ENCODE measurements at regions not wholly inside any gene's neighbourhood (a gene's known extent, or its start where the extent isn't known, plus 50 kb on each side); places are given as distances from the start of the nearest gene placed in this dataset.
A peak's percentile ranks its signal among the peaks of the same experiment; 100 is the strongest.

GRCh38 chr2:156891609-156892008 is 365.9 kb upstream of the GALNT5 start:
- H3K4me3 ChIP-seq (ENCODE audit: extremely low read depth, insufficient read depth, low read length, poor library complexity, severe bottlenecking), result no peak overlapping the region
- whole genome bisulfite sequencing, 2 experiments (ENCODE audit: insufficient coverage in 2 of 2), result no CpG with 5 or more reads among the region's 1 CpG
- H3K4me1 ChIP-seq (ENCODE audit: control insufficient read depth, insufficient read depth, low read length, poor library complexity, severe bottlenecking), result no peaks in the 10 kb centered on the region
- H3K9me3 ChIP-seq (ENCODE audit: control insufficient read depth, low read length), result no peaks in the 10 kb centered on the region
- no peak overlapping the region for H3K27ac ChIP-seq (ENCODE audit: low read depth, low read length, severe bottlenecking)
- no peaks in the 10 kb centered on the region for H3K36me3 ChIP-seq (ENCODE audit: control insufficient read depth, insufficient read depth, low read length)

DNA sequence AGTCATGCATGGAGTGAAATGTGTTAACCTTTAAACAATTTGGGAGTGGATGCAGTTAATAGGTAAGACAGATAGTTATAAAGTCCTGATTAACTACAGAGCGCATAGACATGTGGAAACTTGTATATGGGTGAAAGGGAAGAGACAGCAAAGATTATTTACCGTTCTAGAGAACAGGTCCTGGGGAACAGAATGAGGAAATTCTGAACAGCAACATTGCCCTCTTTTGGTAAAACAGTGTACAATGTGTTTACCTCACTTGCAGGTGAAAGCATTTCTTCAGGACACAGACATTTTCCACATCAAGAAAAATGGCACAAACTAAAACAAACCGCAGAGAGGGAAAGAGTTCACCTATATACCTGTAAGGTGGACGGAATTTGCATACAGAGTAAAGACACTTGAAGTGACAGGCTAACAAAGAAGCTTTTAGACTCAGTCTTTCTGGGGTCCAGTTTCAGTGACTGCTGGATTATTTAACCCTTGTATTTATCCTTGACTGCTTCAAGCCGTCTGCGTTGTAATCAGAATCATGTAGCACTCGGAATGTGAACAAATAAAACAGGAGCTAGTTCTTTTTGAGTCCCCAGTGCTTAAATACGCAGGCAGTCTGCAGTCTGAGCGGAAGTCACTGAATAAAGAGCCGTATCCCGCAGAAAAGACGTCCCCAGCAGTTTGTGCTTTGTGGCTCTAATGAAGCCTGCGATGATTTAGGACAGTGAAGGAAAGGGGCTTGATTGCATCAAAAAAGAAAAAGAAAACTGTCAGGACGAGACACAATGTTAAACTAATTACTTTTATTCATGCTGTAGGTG is 364.8 kb upstream of the GALNT5 start:
- no peaks in the 10 kb centered on the region for H3K36me3 ChIP-seq (ENCODE audit: control insufficient read depth, insufficient read depth, low read length)
- H3K9me3 ChIP-seq (ENCODE audit: control insufficient read depth, low read length), result no peaks in the 10 kb centered on the region
- no peaks in the 10 kb centered on the region for H3K4me1 ChIP-seq (ENCODE audit: control insufficient read depth, insufficient read depth, low read length, poor library complexity, severe bottlenecking)
- no peak overlapping the region for H3K27ac ChIP-seq (ENCODE audit: low read depth, low read length, severe bottlenecking)
- no peak overlapping the region for H3K4me3 ChIP-seq (ENCODE audit: extremely low read depth, insufficient read depth, low read length, poor library complexity, severe bottlenecking)
- 29 to 32% methylated on average over 10 of the region's 14 CpGs for WGBS, 2 experiments (ENCODE audit: insufficient coverage in 2 of 2)

DNA sequence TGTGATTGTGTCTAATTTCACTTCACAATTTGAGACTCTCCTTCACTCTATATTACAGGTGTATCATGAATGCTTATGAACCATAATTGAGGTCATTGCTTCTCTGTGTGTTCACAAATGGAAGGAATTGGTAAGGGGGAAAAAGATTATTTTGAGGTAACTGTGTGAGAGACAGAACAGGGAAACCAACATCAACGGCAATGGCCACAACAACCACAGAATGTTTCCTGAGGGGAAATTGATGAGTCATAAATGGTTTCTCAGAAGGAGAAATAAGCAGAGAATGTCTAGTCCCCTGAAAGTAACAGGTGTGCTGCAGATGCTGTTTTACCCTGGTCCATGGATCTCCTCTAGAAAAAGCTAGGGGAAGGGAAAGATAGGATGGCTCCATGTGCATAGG is 361.2 kb upstream of the GALNT5 start:
- Histone ChIP-seq H3K4me1 (ENCODE audit: control insufficient read depth, insufficient read depth, low read length, poor library complexity, severe bottlenecking) (no peaks in the 10 kb centered on the region), H3K36me3 (ENCODE audit: control insufficient read depth, insufficient read depth, low read length) (no peaks in the 10 kb centered on the region), H3K27ac (ENCODE audit: low read depth, low read length, severe bottlenecking) (no peak overlapping the region), H3K4me3 (ENCODE audit: extremely low read depth, insufficient read depth, low read length, poor library complexity, severe bottlenecking) (no peak overlapping the region), H3K9me3 (ENCODE audit: control insufficient read depth, low read length) (no peaks in the 10 kb centered on the region)
- WGBS, 2 experiments (ENCODE audit: insufficient coverage in 2 of 2), result 71 to 100% methylated on average over 1 of the region's 1 CpG

GRCh38 chr2:156897548-156897947 is 360.0 kb upstream of the GALNT5 start:
- Histone ChIP-seq H3K9me3 (ENCODE audit: control insufficient read depth, low read length) (no peaks in the 10 kb centered on the region), H3K36me3 (ENCODE audit: control insufficient read depth, insufficient read depth, low read length) (no peaks in the 10 kb centered on the region), H3K27ac (ENCODE audit: low read depth, low read length, severe bottlenecking) (no peak overlapping the region), H3K4me1 (ENCODE audit: control insufficient read depth, insufficient read depth, low read length, poor library complexity, severe bottlenecking) (no peaks in the 10 kb centered on the region), H3K4me3 (ENCODE audit: extremely low read depth, insufficient read depth, low read length, poor library complexity, severe bottlenecking) (no peak overlapping the region)

DNA sequence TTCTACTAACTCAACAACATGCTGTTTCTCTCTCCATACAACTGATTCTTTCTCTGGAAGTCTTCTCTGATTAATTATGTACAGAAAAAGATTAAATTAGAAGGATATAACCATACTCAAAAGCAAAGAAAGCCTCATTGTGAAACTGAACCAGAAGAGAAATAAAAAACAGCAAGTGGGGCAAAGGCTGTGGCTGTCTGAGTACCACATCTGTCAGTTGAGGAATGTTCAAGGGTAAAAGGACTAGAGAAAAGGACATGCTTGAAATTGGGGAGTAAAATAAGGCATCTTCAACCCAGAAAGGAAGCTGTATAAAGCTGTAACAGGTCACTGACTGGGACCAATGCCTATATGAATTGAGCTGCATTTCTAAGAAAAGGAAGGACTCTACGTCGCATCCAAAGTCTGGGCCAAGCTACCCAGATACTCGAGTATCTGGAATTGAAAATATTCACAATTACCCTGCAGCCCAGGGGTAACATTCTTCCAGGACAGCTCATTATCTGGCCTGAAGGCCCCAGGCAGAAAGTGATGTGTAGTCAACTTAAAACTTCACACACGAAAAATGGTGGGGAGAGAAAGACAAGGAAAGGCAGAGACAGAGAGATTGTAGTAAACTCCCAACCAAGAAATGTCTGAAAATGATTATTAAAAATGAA is 356.0 kb upstream of the GALNT5 start:
- Histone ChIP-seq H3K36me3 (ENCODE audit: control insufficient read depth, insufficient read depth, low read length) (no peaks in the 10 kb centered on the region), H3K27ac (ENCODE audit: low read depth, low read length, severe bottlenecking) (peak overlapping the region; percentile 24), H3K4me3 (ENCODE audit: extremely low read depth, insufficient read depth, low read length, poor library complexity, severe bottlenecking) (no peak overlapping the region), H3K9me3 (ENCODE audit: control insufficient read depth, low read length) (no peaks in the 10 kb centered on the region), H3K4me1 (ENCODE audit: control insufficient read depth, insufficient read depth, low read length, poor library complexity, severe bottlenecking) (no peaks in the 10 kb centered on the region)
- 40 to 56% methylated on average over 1 to 3 of the region's 4 CpGs for WGBS, 2 experiments (ENCODE audit: insufficient coverage in 2 of 2)

GRCh38 chr2:156903335-156903734 is 354.2 kb upstream of the GALNT5 start:
- no peaks in the 10 kb centered on the region for H3K4me1 ChIP-seq (ENCODE audit: control insufficient read depth, insufficient read depth, low read length, poor library complexity, severe bottlenecking)
- no peak overlapping the region for H3K4me3 ChIP-seq (ENCODE audit: extremely low read depth, insufficient read depth, low read length, poor library complexity, severe bottlenecking)
- no peaks in the 10 kb centered on the region for H3K9me3 ChIP-seq (ENCODE audit: control insufficient read depth, low read length)

GRCh38 chr2:156907806-156908205 is 349.7 kb upstream of the GALNT5 start:
- no peaks in the 10 kb centered on the region for H3K36me3 ChIP-seq (ENCODE audit: control insufficient read depth, insufficient read depth, low read length)
- H3K4me1 ChIP-seq (ENCODE audit: control insufficient read depth, insufficient read depth, low read length, poor library complexity, severe bottlenecking), result no peaks in the 10 kb centered on the region
- no peaks in the 10 kb centered on the region for H3K9me3 ChIP-seq (ENCODE audit: control insufficient read depth, low read length)
- no CpG with 5 or more reads among the region's 3 CpGs for WGBS, 2 experiments (ENCODE audit: insufficient coverage in 2 of 2)
- no peak overlapping the region for H3K4me3 ChIP-seq (ENCODE audit: extremely low read depth, insufficient read depth, low read length, poor library complexity, severe bottlenecking)
- H3K27ac ChIP-seq (ENCODE audit: low read depth, low read length, severe bottlenecking), result no peak overlapping the region

More at GRCh38 chr2:156903335-156903734, 354.2 kb upstream of the GALNT5 start:
- no peak overlapping the region for H3K27ac ChIP-seq (ENCODE audit: low read depth, low read length, severe bottlenecking)
- H3K36me3 ChIP-seq (ENCODE audit: control insufficient read depth, insufficient read depth, low read length), result no peaks in the 10 kb centered on the region

GRCh38 chr2:156908825-156909224 is 348.7 kb upstream of the GALNT5 start:
- no peak overlapping the region for H3K4me3 ChIP-seq (ENCODE audit: extremely low read depth, insufficient read depth, low read length, poor library complexity, severe bottlenecking)
- no peak overlapping the region for H3K27ac ChIP-seq (ENCODE audit: low read depth, low read length, severe bottlenecking)
- no peaks in the 10 kb centered on the region for H3K4me1 ChIP-seq (ENCODE audit: control insufficient read depth, insufficient read depth, low read length, poor library complexity, severe bottlenecking)
- H3K36me3 ChIP-seq (ENCODE audit: control insufficient read depth, insufficient read depth, low read length), result no peaks in the 10 kb centered on the region
- no peaks in the 10 kb centered on the region for H3K9me3 ChIP-seq (ENCODE audit: control insufficient read depth, low read length)
- WGBS, 2 experiments (ENCODE audit: insufficient coverage in 2 of 2), result no CpG with 5 or more reads among the region's 1 CpG

GRCh38 chr2:156909983-156910382 is 347.5 kb upstream of the GALNT5 start:
- 76 to 100% methylated on average over 2 of the region's 5 CpGs for WGBS, 2 experiments (ENCODE audit: insufficient coverage in 2 of 2)
- no peaks in the 10 kb centered on the region for H3K9me3 ChIP-seq (ENCODE audit: control insufficient read depth, low read length)

GRCh38 chr2:156915332-156915731 is 342.2 kb upstream of the GALNT5 start:
- H3K27ac ChIP-seq (ENCODE audit: low read depth, low read length, severe bottlenecking), result no peak overlapping the region
- no peaks in the 10 kb centered on the region for H3K36me3 ChIP-seq (ENCODE audit: control insufficient read depth, insufficient read depth, low read length)
- no peak overlapping the region for H3K4me3 ChIP-seq (ENCODE audit: extremely low read depth, insufficient read depth, low read length, poor library complexity, severe bottlenecking)
- no peaks in the 10 kb centered on the region for H3K9me3 ChIP-seq (ENCODE audit: control insufficient read depth, low read length)
- peaks cover 4% of the 10 kb centered on the region for H3K4me1 ChIP-seq (ENCODE audit: control insufficient read depth, insufficient read depth, low read length, poor library complexity, severe bottlenecking)

More at GRCh38 chr2:156909983-156910382, 347.5 kb upstream of the GALNT5 start:
- H3K4me3 ChIP-seq (ENCODE audit: extremely low read depth, insufficient read depth, low read length, poor library complexity, severe bottlenecking), result no peak overlapping the region
- H3K36me3 ChIP-seq (ENCODE audit: control insufficient read depth, insufficient read depth, low read length), result no peaks in the 10 kb centered on the region
- H3K27ac ChIP-seq (ENCODE audit: low read depth, low read length, severe bottlenecking), result no peak overlapping the region
- H3K4me1 ChIP-seq (ENCODE audit: control insufficient read depth, insufficient read depth, low read length, poor library complexity, severe bottlenecking), result no peaks in the 10 kb centered on the region

DNA sequence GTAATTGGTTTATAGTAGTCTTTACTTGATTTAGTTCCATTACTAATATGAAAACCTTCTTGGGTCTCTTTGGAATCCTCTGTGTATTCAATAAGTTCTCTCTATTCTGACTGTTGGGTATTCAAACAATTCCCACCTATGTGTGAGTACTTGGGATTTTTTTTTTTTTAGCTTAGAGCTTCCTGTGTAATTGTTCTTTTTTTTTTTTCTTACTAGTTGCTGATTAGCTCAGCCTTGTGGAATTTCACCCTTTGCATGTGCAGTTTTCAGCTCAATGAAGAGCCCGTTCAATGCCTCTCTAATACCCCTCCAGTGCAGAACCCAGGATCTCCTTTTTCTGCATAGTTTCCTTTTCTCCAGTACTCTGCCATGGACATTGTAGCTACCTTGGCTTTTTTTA is 339.1 kb upstream of the GALNT5 start:
- Histone ChIP-seq H3K4me1 (ENCODE audit: control insufficient read depth, insufficient read depth, low read length, poor library complexity, severe bottlenecking) (peaks cover 4% of the 10 kb centered on the region), H3K36me3 (ENCODE audit: control insufficient read depth, insufficient read depth, low read length) (no peaks in the 10 kb centered on the region), H3K4me3 (ENCODE audit: extremely low read depth, insufficient read depth, low read length, poor library complexity, severe bottlenecking) (no peak overlapping the region), H3K9me3 (ENCODE audit: control insufficient read depth, low read length) (peaks cover 3% of the 10 kb centered on the region), H3K27ac (ENCODE audit: low read depth, low read length, severe bottlenecking) (peak overlapping the region; percentile 16)
- WGBS, 2 experiments (ENCODE audit: insufficient coverage in 2 of 2), result 53 to 75% methylated on average over 1 of the region's 1 CpG

Data from mesodermal cell (in vitro differentiated cells).